B cell (primary cell): ENCODE measurements at regions not wholly inside any gene's neighbourhood (a gene's known extent, or its start where the extent isn't known, plus 50 kb on each side); places are given as distances from the start of the nearest gene placed in this dataset.

Source experiments
- ATAC-seq: fragments of 200-7000 bp; cut with Tn5 transposase; one replicate; pipeline ENCODE4 v1.10.0; 2021; ENCODE audit warnings: low read depth, mild to moderate bottlenecking, moderate number of reproducible peaks, moderate library complexity
- CTCF ChIA-PET: fragments of 350-600 bp; sonication (Branson Sonifier 250); formaldehyde crosslinking; loops from one replicate; lab custom pipeline; 2021; ENCODE audit warnings: antibody characterized with exemption, inconsistent platforms; lab: Charles Lee
- POLR2A ChIA-PET: fragments of 350-600 bp; sonication (Branson Sonifier 250); formaldehyde crosslinking; loops from one replicate; lab custom pipeline; 2021; ENCODE audit warnings: antibody characterized with exemption; lab: Charles Lee
- DNase-seq: peaks from one replicate; pipeline ENCODE4 v3.0.0; 2013
- H2AFZ ChIP-seq: 2 replicates; pipeline ENCODE4 v1.6.1; 2012; ENCODE audit warnings: mild to moderate bottlenecking, low read depth, low read length; ENCODE audit not compliant: insufficient read depth, poor library complexity, severe bottlenecking
- H3K27ac ChIP-seq, 2 donors: 1 replicate in 1 of 2; 2 replicates in 1 of 2; pipeline ENCODE4 v1.5.1; 2012 to 2013; ENCODE audit warnings: low read length in 2 of 2, mild to moderate bottlenecking in 2 of 2, moderate library complexity in 1 of 2
- H3K27me3 ChIP-seq, 4 experiments: fragments of 200-600 bp in 1 of 4; sonication (generic) in 1 of 4; replicated peaks in 1 of 4; 1 replicate in 2 of 4; 2 replicates in 2 of 4; pipeline versions ENCODE4 v1.6.1 to v1.7.0; 2013 to 2016; ENCODE audit warnings: low read length in 3 of 4, mild to moderate bottlenecking in 2 of 4, mixed read lengths in 1 of 4, moderate library complexity in 1 of 4; ENCODE audit not compliant: insufficient read depth in 4 of 4, control insufficient read depth in 3 of 4; ENCODE audit errors: control extremely low read depth in 1 of 4
- H3K36me3 ChIP-seq, 2 experiments: replicated peaks in 1 of 2; 1 replicate in 1 of 2; 2 replicates in 1 of 2; pipeline versions ENCODE4 v1.6.1 to v1.7.1; 2013; ENCODE audit warnings: low read length in 1 of 2; ENCODE audit not compliant: insufficient read depth in 2 of 2, control insufficient read depth in 1 of 2; ENCODE audit errors: control extremely low read depth in 1 of 2, extremely low read depth in 1 of 2
- H3K4me1 ChIP-seq, 2 donors: fragments of 200-600 bp in 1 of 2; sonication (generic) in 1 of 2; 1 replicate in 1 of 2; 2 replicates in 1 of 2; pipeline versions ENCODE4 v1.5.1 to v1.6.1; 2013 to 2017; ENCODE audit warnings: low read length in 2 of 2; ENCODE audit not compliant: control insufficient read depth in 2 of 2, insufficient read depth in 2 of 2
- H3K4me2 ChIP-seq: replicated peaks from 2 replicates; pipeline ENCODE3; 2012; ENCODE audit warnings: mild to moderate bottlenecking, low read depth, low read length; ENCODE audit not compliant: poor library complexity, severe bottlenecking
- H3K4me3 ChIP-seq, 5 experiments: fragments of 200-600 bp in 1 of 5; sonication (generic) in 1 of 5; 1 replicate in 3 of 5; 2 replicates in 2 of 5; pipeline versions ENCODE4 v1.5.1 to v1.7.0; 2011 to 2016; ENCODE audit warnings: low read length in 4 of 5, mild to moderate bottlenecking in 4 of 5, low read depth in 2 of 5, control low read depth in 1 of 5, moderate library complexity in 1 of 5; ENCODE audit not compliant: insufficient read depth in 1 of 5; ENCODE audit errors: control extremely low read depth in 1 of 5, extremely low read depth in 1 of 5
- H3K79me2 ChIP-seq: fragments of 200-600 bp; sonication (generic); one replicate; pipeline ENCODE4 v1.6.0; 2016; ENCODE audit warnings: low read length; ENCODE audit not compliant: control insufficient read depth, insufficient read depth
- H3K9ac ChIP-seq: fragments of 200-600 bp; sonication (generic); 2 replicates; pipeline ENCODE4 v1.6.1; 2017; ENCODE audit warnings: mild to moderate bottlenecking, low read length, moderate library complexity
- H3K9me3 ChIP-seq, 3 donors: one replicate each; pipeline versions ENCODE4 v1.6.1 to v1.7.1; 2013; ENCODE audit warnings: low read length in 2 of 3; ENCODE audit not compliant: control insufficient read depth in 2 of 3, insufficient read depth in 1 of 3; ENCODE audit errors: control extremely low read depth in 1 of 3
- H4K20me1 ChIP-seq: 2 replicates; pipeline ENCODE4 v1.6.0; 2012; ENCODE audit warnings: mild to moderate bottlenecking, low read length; ENCODE audit not compliant: insufficient read depth, control insufficient read depth, poor library complexity, severe bottlenecking
- H3K27ac Mint-ChIP-seq: one replicate; pipeline ENCODE4 v1.8.0; 2021; ENCODE audit warnings: mixed read lengths
- H3K27me3 Mint-ChIP-seq: one replicate; pipeline ENCODE4 v1.8.0; 2021; ENCODE audit warnings: mixed read lengths
- H3K4me1 Mint-ChIP-seq: one replicate; pipeline ENCODE4 v1.8.0; 2021; ENCODE audit warnings: mixed read lengths
- H3K4me3 Mint-ChIP-seq: one replicate; pipeline ENCODE4 v1.8.0; 2021; ENCODE audit warnings: mixed read lengths
- H3K9me3 Mint-ChIP-seq: one replicate; pipeline ENCODE4 v1.8.0; 2022; ENCODE audit warnings: mixed read lengths; ENCODE audit not compliant: insufficient read depth
- CTCF ChIP-seq: fragments of 200-600 bp; IDR thresholded peaks from one replicate; pipeline ENCODE4 v1.8.0; 2022; ENCODE audit warnings: antibody characterized with exemption, mild to moderate bottlenecking
- EZH2 ChIP-seq: IDR thresholded peaks from 2 replicates; pipeline ENCODE4 v1.6.1; 2012; ENCODE audit warnings: borderline replicate concordance, low read depth, mild to moderate bottlenecking, moderate library complexity, low read length; ENCODE audit not compliant: insufficient read depth, poor library complexity, severe bottlenecking
- WGBS: methylation state at CpG from one replicate; pipeline ENCODE4 v1.1.5; 2013; ENCODE audit warnings: missing lambda C conversion rate; ENCODE audit not compliant: insufficient coverage; 5-methylcytosine and 5-hydroxymethylcytosine counted together
- intact Hi-C: fragments of 100-400 bp; cut with micrococcal nuclease; formaldehyde crosslinking; loops from one replicate; pipeline ENCODE4 v1.10.0; 2022

- no peak for DNase-seq
- WGBS: no CpG with 5 or more reads among the region's 1 CpG
- ChIA-PET POLR2A (no interaction called here), CTCF (no interaction called here)
- peaks cover 14% of the 10 kb centered on the region for H3K27me3 Mint-ChIP-seq
- intact Hi-C loops: no loop called here
- no peaks in the 10 kb centered on the region for H3K79me2 ChIP-seq
- no peaks in the 10 kb centered on the region for H3K36me3 ChIP-seq
- no peak overlapping the region for H3K4me2 ChIP-seq
- TF ChIP-seq EZH2 (no peak), CTCF (no peak)
- no peaks in the 10 kb centered on the region for H3K4me1 ChIP-seq
- H3K9me3 ChIP-seq: no peaks in the 10 kb centered on the region
- ATAC-seq: no peak
- no peak overlapping the region for H3K27ac Mint-ChIP-seq
- no peak overlapping the region for H3K27ac ChIP-seq
- H3K4me1 Mint-ChIP-seq: no peaks in the 10 kb centered on the region
- H3K9me3 Mint-ChIP-seq: no peaks in the 10 kb centered on the region
- no peak overlapping the region for H3K9ac ChIP-seq
- H4K20me1 ChIP-seq: no peaks in the 10 kb centered on the region
- no peak overlapping the region for H2AFZ ChIP-seq
- H3K4me3 ChIP-seq: no peak overlapping the region
- H3K27me3 ChIP-seq: no peaks in the 10 kb centered on the region
- H3K4me3 Mint-ChIP-seq: no peak overlapping the region
Observed at GRCh38 chr3:5466717-5467116, 279.2 kb downstream of the EDEM1 start.

- Histone ChIP-seq H4K20me1 (no peaks in the 10 kb centered on the region), H3K4me3 (no peak overlapping the region)
Observed at GRCh38 chr3:5473471-5473870, 286.0 kb downstream of the EDEM1 start.

More at GRCh38 chr3:5473471-5473870, 286.0 kb downstream of the EDEM1 start:
- no peak overlapping the region for H3K27ac ChIP-seq
- no peaks in the 10 kb centered on the region for H3K79me2 ChIP-seq
- H3K9me3 Mint-ChIP-seq: no peaks in the 10 kb centered on the region
- H3K4me2 ChIP-seq: no peak overlapping the region
- H3K27me3 ChIP-seq: no peaks in the 10 kb centered on the region
- CTCF ChIA-PET: interaction anchor here (1.6 kb wide), 1 partner anchor 48 kb away, joined by 3 read pairs; no protein-coding TSS in a partner anchor
- no peaks in the 10 kb centered on the region for H3K4me1 ChIP-seq
- intact Hi-C loops: no loop called here
- peaks cover 9% of the 10 kb centered on the region for H3K27me3 Mint-ChIP-seq
- H3K9ac ChIP-seq: no peak overlapping the region
- no peaks in the 10 kb centered on the region for H3K9me3 ChIP-seq
- DNase-seq (no peak), ATAC-seq (no peak)
- H3K4me3 Mint-ChIP-seq: no peak overlapping the region
- TF ChIP-seq EZH2 (no peak), CTCF (no peak)
- no peaks in the 10 kb centered on the region for H3K36me3 ChIP-seq
- no peak overlapping the region for H3K27ac Mint-ChIP-seq
- POLR2A ChIA-PET: no interaction called here
- no peak overlapping the region for H2AFZ ChIP-seq
- H3K4me1 Mint-ChIP-seq: no peaks in the 10 kb centered on the region
- WGBS: no CpG with 5 or more reads among the region's 1 CpG
